Left renal cortex interstitium (tissue), 4 donors: ENCODE measurements at regions not wholly inside any gene's neighbourhood (a gene's known extent, or its start where the extent isn't known, plus 50 kb on each side); places are given as distances from the start of the nearest gene placed in this dataset.

ENCODE experiments used
- DNase-seq, 4 donors: peaks; one replicate each; pipeline ENCODE4 v3.0.0-alpha.2; 2013; ENCODE audit warnings: low read depth in 4 of 4, low spot score in 2 of 4, missing footprints in 1 of 4

- no peak for DNase-seq
These were observed 257.9 kb upstream of the AJAP1 start for GRCh38 chr1:4396551-4396950.

GRCh38 chr1:4397196-4397595 is 257.2 kb upstream of the AJAP1 start:
- no peak for DNase-seq

- DNase-seq, result no peak
These were observed 252.4 kb upstream of the AJAP1 start for GRCh38 chr1:4402032-4402431.

GRCh38 chr1:4404854-4405590 is 249.4 kb upstream of the AJAP1 start:
- no peak for DNase-seq

GRCh38 chr1:4407851-4408250 is 246.6 kb upstream of the AJAP1 start:
- DNase-seq, result no peak

GRCh38 chr1:4408380-4408779 is 246.0 kb upstream of the AJAP1 start:
- DNase-seq, result no peak

GRCh38 chr1:4411862-4412261 is 242.5 kb upstream of the AJAP1 start:
- no peak for DNase-seq

GRCh38 chr1:4415476-4415875 is 238.9 kb upstream of the AJAP1 start:
- no peak for DNase-seq

- no peak for DNase-seq
These were observed 238.2 kb upstream of the AJAP1 start for GRCh38 chr1:4416189-4416588.

- no peak for DNase-seq
These were observed 236.4 kb upstream of the AJAP1 start for GRCh38 chr1:4418021-4418420.

GRCh38 chr1:4421986-4422385 is 232.4 kb upstream of the AJAP1 start:
- peak in 3 of 4 donors; percentile 15 to 19 (median 16) for DNase-seq

- peak in 3 of 4 donors; percentile 6 to 28 (median 14) for DNase-seq
These were observed 231.7 kb upstream of the AJAP1 start for GRCh38 chr1:4422504-4423289.

GRCh38 chr1:4424254-4424653 is 230.2 kb upstream of the AJAP1 start:
- no peak for DNase-seq

- DNase-seq, result no peak
These were observed 229.6 kb upstream of the AJAP1 start for GRCh38 chr1:4424766-4425165.

- no peak for DNase-seq
These were observed 228.5 kb upstream of the AJAP1 start for GRCh38 chr1:4425892-4426291.

GRCh38 chr1:4428711-4429110 is 225.7 kb upstream of the AJAP1 start:
- DNase-seq, result no peak

GRCh38 chr1:4430406-4431365 is 223.7 kb upstream of the AJAP1 start:
- no peak for DNase-seq

GRCh38 chr1:4431491-4431890 is 222.9 kb upstream of the AJAP1 start:
- DNase-seq, result no peak

GRCh38 chr1:4433075-4433474 is 221.3 kb upstream of the AJAP1 start:
- DNase-seq, result no peak

- no peak for DNase-seq
These were observed 210.3 kb upstream of the AJAP1 start for GRCh38 chr1:4444086-4444485.
